Osteocyte (in vitro differentiated cells): ENCODE measurements at regions not wholly inside any gene's neighbourhood (a gene's known extent, or its start where the extent isn't known, plus 50 kb on each side); places are given as distances from the start of the nearest gene placed in this dataset.

Source experiments
- DNase-seq: peaks from one replicate; pipeline ENCODE4 v3.0.0; 2021; ENCODE audit warnings: mixed read lengths; ENCODE audit not compliant: unreplicated experiment; ENCODE audit errors: extremely low spot score
- H3K27ac Mint-ChIP-seq: one replicate; pipeline ENCODE4 v1.8.0; 2021; ENCODE audit warnings: mild to moderate bottlenecking, mixed read lengths; ENCODE audit not compliant: unreplicated experiment
- H3K27me3 Mint-ChIP-seq: one replicate; pipeline ENCODE4 v1.8.0; 2021; ENCODE audit warnings: mixed read lengths; ENCODE audit not compliant: unreplicated experiment
- H3K36me3 Mint-ChIP-seq: one replicate; pipeline ENCODE4 v1.8.0; 2021; ENCODE audit warnings: mixed read lengths; ENCODE audit not compliant: unreplicated experiment
- H3K4me1 Mint-ChIP-seq: one replicate; pipeline ENCODE4 v1.8.0; 2021; ENCODE audit warnings: mixed read lengths; ENCODE audit not compliant: unreplicated experiment
- H3K4me3 Mint-ChIP-seq: one replicate; pipeline ENCODE4 v1.8.0; 2021; ENCODE audit warnings: mild to moderate bottlenecking, moderate library complexity, mixed read lengths; ENCODE audit not compliant: unreplicated experiment
- H3K9me3 Mint-ChIP-seq: one replicate; pipeline ENCODE4 v1.8.0; 2021; ENCODE audit warnings: mixed read lengths; ENCODE audit not compliant: unreplicated experiment
- TF ChIP-seq, protein P1 (sequence below): fragments of 200-600 bp; sonication (generic); IDR thresholded peaks from 2 replicates; pipeline ENCODE4 v1.5.0; 2021; ENCODE audit warnings: antibody characterized with exemption, mild to moderate bottlenecking, moderate library complexity

DNA sequence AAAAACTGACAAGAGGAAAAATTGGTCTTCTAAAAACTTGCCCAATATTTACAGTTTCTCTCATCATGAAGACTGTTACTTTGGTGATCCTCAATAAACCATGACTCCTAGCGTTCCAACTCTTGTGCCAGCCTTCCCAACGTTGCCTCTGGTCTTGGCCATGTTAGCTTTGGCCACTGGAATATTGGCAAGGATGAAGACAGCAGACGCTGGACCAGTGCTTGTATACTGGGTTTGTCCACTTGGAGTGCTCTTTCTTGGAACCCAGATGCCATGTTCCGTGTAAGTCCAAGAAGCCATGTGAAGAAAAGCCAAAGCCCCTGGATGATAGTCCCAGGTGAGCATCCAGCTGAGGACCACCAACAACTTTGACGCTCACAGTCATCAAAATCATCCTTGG lies 379.6 kb downstream of the NUAK1 start:
- TF ChIP-seq, protein P1, sequence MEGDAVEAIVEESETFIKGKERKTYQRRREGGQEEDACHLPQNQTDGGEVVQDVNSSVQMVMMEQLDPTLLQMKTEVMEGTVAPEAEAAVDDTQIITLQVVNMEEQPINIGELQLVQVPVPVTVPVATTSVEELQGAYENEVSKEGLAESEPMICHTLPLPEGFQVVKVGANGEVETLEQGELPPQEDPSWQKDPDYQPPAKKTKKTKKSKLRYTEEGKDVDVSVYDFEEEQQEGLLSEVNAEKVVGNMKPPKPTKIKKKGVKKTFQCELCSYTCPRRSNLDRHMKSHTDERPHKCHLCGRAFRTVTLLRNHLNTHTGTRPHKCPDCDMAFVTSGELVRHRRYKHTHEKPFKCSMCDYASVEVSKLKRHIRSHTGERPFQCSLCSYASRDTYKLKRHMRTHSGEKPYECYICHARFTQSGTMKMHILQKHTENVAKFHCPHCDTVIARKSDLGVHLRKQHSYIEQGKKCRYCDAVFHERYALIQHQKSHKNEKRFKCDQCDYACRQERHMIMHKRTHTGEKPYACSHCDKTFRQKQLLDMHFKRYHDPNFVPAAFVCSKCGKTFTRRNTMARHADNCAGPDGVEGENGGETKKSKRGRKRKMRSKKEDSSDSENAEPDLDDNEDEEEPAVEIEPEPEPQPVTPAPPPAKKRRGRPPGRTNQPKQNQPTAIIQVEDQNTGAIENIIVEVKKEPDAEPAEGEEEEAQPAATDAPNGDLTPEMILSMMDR = no peak
- Mint-ChIP-seq H3K27me3 (no peaks in the 10 kb centered on the region), H3K9me3 (no peaks in the 10 kb centered on the region), H3K4me1 (peaks cover 5% of the 10 kb centered on the region), H3K36me3 (no peaks in the 10 kb centered on the region), H3K27ac (no peak overlapping the region), H3K4me3 (no peak overlapping the region)
- DNase-seq = no peak

DNA sequence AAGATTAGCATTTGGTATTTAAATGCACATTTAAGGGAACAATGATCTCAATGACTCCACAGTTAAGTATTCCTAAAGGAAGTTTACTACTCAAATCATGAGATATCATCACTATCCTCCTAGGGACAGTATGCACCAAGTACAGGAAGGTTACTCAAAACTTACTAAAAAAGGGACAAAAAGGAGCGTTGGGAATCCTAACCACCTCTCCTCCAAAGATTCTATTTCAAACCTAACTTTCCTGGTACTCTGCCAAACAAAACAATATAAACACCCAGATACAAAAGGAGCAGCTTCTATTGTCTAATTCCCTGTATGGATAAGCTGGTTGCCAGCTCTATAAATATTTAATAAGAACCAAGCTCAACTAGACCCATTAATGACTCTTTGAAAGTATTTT lies 377.7 kb downstream of the NUAK1 start:
- no peaks in the 10 kb centered on the region for H3K36me3 Mint-ChIP-seq
- no peaks in the 10 kb centered on the region for H3K9me3 Mint-ChIP-seq
- H3K27ac Mint-ChIP-seq = no peak overlapping the region
- TF ChIP-seq, protein P1 = no peak
- H3K27me3 Mint-ChIP-seq = no peaks in the 10 kb centered on the region
- no peak overlapping the region for H3K4me3 Mint-ChIP-seq
- DNase-seq = no peak
- peaks cover 5% of the 10 kb centered on the region for H3K4me1 Mint-ChIP-seq

DNA sequence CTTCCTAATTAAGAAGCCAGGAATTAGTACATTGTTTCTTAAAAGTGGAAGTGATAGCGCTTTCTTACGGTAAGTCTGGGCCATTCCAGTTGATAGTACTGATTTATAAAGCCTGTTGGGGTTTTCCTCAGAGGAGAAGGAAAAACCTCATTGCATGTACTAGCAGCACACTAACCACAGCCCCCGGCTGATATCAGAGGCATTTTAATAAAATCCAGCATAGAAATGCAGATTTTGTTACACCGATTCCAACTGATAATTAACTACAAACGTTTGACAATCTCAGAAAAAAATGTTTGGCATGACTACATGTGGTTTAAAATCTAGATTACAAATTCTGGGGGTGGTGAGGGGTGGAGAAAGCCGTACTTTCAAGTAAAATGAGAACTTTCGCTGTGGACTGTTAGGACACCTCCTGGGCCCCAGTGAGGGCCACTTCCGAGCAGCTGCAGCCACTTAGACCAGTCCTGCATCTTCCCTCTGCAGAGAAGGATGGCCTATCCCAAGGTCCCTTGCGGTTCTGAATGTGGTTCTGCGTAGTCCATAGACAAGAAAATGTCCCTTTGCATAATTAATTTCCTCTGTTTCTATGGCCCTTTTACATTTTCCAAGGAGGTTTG lies 374.4 kb downstream of the NUAK1 start:
- no peak overlapping the region for H3K4me3 Mint-ChIP-seq
- no peak overlapping the region for H3K27ac Mint-ChIP-seq
- H3K36me3 Mint-ChIP-seq = no peaks in the 10 kb centered on the region
- no peaks in the 10 kb centered on the region for H3K9me3 Mint-ChIP-seq
- TF ChIP-seq, protein P1 = no peak
- H3K4me1 Mint-ChIP-seq = peaks cover 5% of the 10 kb centered on the region
- no peaks in the 10 kb centered on the region for H3K27me3 Mint-ChIP-seq
- DNase-seq = no peak

DNA sequence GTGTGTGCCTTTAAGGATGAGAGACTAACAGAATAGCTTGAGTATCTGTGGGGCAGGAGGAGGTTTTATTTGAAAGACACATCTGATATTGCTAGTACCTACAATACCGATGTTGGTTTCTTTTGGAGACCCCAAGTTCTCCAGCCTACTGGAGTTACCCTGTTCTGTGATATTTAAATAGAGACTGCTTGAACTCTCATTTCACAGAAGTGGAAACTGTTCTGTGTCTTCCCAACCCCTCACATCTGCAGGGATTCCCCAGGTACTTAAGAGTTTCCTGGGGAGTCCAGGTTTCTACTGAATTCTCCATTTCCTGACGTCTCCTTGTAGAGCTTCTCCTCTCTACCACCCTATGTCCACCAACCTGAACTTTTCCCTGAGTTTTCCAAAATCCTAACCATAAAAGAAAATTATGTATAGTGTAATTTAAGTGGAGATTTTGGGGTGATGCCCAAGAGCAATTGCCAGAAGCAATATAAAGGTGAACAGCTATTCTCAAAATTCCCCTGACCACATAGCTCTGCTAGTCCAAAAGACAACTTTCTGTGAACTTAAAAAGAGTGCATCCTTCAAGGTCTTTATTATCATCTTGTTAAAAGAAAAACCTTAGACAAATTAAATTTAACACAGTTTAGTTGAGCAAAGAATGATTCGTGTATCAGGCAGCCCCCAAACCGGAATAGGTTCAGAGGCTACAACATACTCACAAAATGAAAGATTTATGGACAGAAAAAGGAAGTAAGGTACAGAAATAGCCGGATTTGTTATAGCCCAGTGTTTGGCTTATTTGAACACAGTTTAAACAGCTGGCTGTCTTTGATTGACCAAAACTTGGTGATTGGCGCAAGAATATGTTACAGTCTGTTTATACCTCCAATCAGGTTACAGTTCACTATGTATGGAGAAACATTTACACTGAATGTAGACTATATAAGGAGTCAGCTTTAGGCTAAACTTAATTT lies 373.4 kb downstream of the NUAK1 start:
- no peaks in the 10 kb centered on the region for H3K27me3 Mint-ChIP-seq
- H3K27ac Mint-ChIP-seq = no peak overlapping the region
- no peaks in the 10 kb centered on the region for H3K36me3 Mint-ChIP-seq
- no peaks in the 10 kb centered on the region for H3K9me3 Mint-ChIP-seq
- DNase-seq = no peak
- TF ChIP-seq, protein P1 = no peak
- H3K4me1 Mint-ChIP-seq = peaks cover 5% of the 10 kb centered on the region
- no peak overlapping the region for H3K4me3 Mint-ChIP-seq

DNA sequence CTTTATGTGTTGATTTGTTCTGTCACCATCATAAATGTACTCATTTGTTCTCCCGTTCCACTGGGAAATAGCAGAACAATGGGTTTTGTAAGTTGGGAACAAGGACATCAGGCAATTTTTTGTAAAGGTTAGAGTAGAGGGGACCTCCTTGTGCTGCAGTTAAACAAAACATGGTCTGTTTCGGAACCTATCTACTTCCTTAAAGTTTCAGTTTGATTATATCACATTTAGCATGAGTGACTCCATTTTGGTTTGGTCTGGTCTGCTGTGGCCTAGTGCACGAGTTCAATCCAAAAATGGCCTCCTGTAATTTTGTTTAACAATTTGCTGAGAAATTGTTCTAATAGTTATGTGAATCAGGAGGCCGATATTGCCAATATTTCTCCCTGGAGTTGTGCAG lies 372.7 kb downstream of the NUAK1 start:
- DNase-seq = no peak
- Mint-ChIP-seq H3K36me3 (no peaks in the 10 kb centered on the region), H3K9me3 (no peaks in the 10 kb centered on the region), H3K4me3 (no peak overlapping the region), H3K27me3 (no peaks in the 10 kb centered on the region), H3K27ac (no peak overlapping the region), H3K4me1 (peaks cover 4% of the 10 kb centered on the region)
- TF ChIP-seq, protein P1 = no peak
